ENCODE measurements at regions not wholly inside any gene's neighbourhood (a gene's known extent, or its start where the extent isn't known, plus 50 kb on each side); places are given as distances from the start of the nearest gene placed in this dataset.

GRCh38 chr3:157610876-157611535, 107.8 kb upstream of the VEPH1 start:
- TF ChIP-seq CTCF (IDR thresholded peaks at IDR 0.05) = no peak
- TF ChIP-seq POLR2A (IDR thresholded peaks at IDR 0.05) = no peak
